Astrocyte (in vitro differentiated cells and primary cell): ENCODE measurements at regions not wholly inside any gene's neighbourhood (a gene's known extent, or its start where the extent isn't known, plus 50 kb on each side); places are given as distances from the start of the nearest gene placed in this dataset.

Source experiments
- DNase-seq: peaks from one replicate; pipeline ENCODE4 v3.0.0-alpha.2; 2010; ENCODE audit warnings: low read depth
- FAIRE-seq: peaks from 2 replicates; lab custom pipeline; 2011; peaks lifted over from hg19 to GRCh38; lab: Jason Lieb, UNC
- H2AFZ ChIP-seq: 2 replicates; pipeline ENCODE4 v1.6.0; 2012; ENCODE audit warnings: low read depth, low read length, inconsistent platforms
- H3K27ac ChIP-seq: 2 replicates; pipeline ENCODE4 v1.5.1; 2011; ENCODE audit warnings: low read depth, low read length, inconsistent platforms
- H3K27me3 ChIP-seq: 2 replicates; pipeline ENCODE4 v1.6.0; 2011; ENCODE audit warnings: low read length, inconsistent platforms; ENCODE audit not compliant: insufficient read depth
- H3K36me3 ChIP-seq: 2 replicates; pipeline ENCODE4 v1.5.1; 2011; ENCODE audit warnings: low read length, inconsistent platforms; ENCODE audit not compliant: insufficient read depth
- H3K4me1 ChIP-seq: 2 replicates; pipeline ENCODE4 v1.5.1; 2011; ENCODE audit warnings: low read length, inconsistent platforms; ENCODE audit not compliant: insufficient read depth
- H3K4me2 ChIP-seq: 2 replicates; pipeline ENCODE4 v1.6.0; 2012; ENCODE audit warnings: low read length, inconsistent platforms
- H3K4me3 ChIP-seq: 2 replicates; pipeline ENCODE4 v1.5.1; 2011; ENCODE audit warnings: low read depth, mild to moderate bottlenecking, low read length, inconsistent platforms; ENCODE audit not compliant: insufficient read depth
- H3K79me2 ChIP-seq: 2 replicates; pipeline ENCODE4 v1.6.0; 2012; ENCODE audit warnings: mild to moderate bottlenecking, low read length, inconsistent platforms; ENCODE audit not compliant: insufficient read depth
- H3K9ac ChIP-seq: 2 replicates; pipeline ENCODE4 v1.6.0; 2012; ENCODE audit warnings: mild to moderate bottlenecking, low read length, inconsistent platforms
- H3K9me3 ChIP-seq: 2 replicates; pipeline ENCODE4 v1.5.1; 2012; ENCODE audit warnings: low read depth, mild to moderate bottlenecking, low read length, inconsistent platforms; ENCODE audit not compliant: insufficient read depth
- H4K20me1 ChIP-seq: 2 replicates; pipeline ENCODE4 v1.6.0; 2012; ENCODE audit warnings: low read length, inconsistent platforms; ENCODE audit not compliant: insufficient read depth
- H3K27ac Mint-ChIP-seq: one replicate; pipeline ENCODE4 v1.8.0; 2021; ENCODE audit warnings: mild to moderate bottlenecking, mixed read lengths; ENCODE audit not compliant: unreplicated experiment
- H3K27me3 Mint-ChIP-seq: one replicate; pipeline ENCODE4 v1.8.0; 2021; ENCODE audit warnings: low read depth, mixed read lengths; ENCODE audit not compliant: unreplicated experiment
- H3K36me3 Mint-ChIP-seq: one replicate; pipeline ENCODE4 v1.8.0; 2021; ENCODE audit warnings: low read depth, mixed read lengths; ENCODE audit not compliant: unreplicated experiment
- H3K4me1 Mint-ChIP-seq: one replicate; pipeline ENCODE4 v1.8.0; 2021; ENCODE audit warnings: low read depth, mixed read lengths; ENCODE audit not compliant: unreplicated experiment
- H3K4me3 Mint-ChIP-seq: one replicate; pipeline ENCODE4 v1.8.0; 2021; ENCODE audit warnings: mild to moderate bottlenecking, moderate library complexity, mixed read lengths; ENCODE audit not compliant: unreplicated experiment
- H3K9me3 Mint-ChIP-seq: one replicate; pipeline ENCODE4 v1.8.0; 2021; ENCODE audit warnings: mild to moderate bottlenecking, mixed read lengths; ENCODE audit not compliant: unreplicated experiment
- EZH2 ChIP-seq: IDR thresholded peaks from 2 replicates; pipeline ENCODE4 v1.6.1; 2012; ENCODE audit warnings: mild to moderate bottlenecking, low read length, inconsistent platforms; ENCODE audit not compliant: insufficient read depth
- TF ChIP-seq, protein P1 (sequence below): IDR thresholded peaks from 2 replicates; pipeline ENCODE4 v1.5.1; 2011; ENCODE audit warnings: low read depth, mild to moderate bottlenecking, inconsistent platforms, low read length, moderate library complexity; ENCODE audit not compliant: insufficient read depth

DNA sequence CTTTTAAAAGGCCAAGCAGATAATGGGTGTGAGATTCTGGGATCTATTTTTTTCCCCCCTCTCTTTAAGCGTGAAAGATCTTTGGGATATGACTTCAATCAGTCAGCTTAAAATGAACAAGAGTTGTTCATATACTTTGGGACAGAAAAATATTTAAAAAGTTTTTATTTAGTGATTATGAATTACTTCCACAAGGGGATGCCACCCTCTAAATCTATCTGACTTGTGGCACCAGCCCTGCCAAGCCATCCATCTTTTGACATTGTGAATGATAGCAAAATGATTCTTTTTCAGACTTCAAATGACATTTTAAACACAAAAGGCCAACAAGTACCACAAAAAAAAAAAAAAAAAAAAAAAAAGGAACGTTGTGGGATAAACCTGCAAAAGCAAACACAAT, 111.0 kb upstream of the HMHB1 start:
- Histone ChIP-seq H3K79me2 (no peaks in the 10 kb centered on the region), H3K9ac (no peak overlapping the region), H4K20me1 (no peaks in the 10 kb centered on the region), H3K4me2 (no peak overlapping the region), H3K27ac (no peak overlapping the region), H2AFZ (no peak overlapping the region), H3K9me3 (no peaks in the 10 kb centered on the region), H3K4me1 (no peaks in the 10 kb centered on the region), H3K27me3 (no peaks in the 10 kb centered on the region), H3K4me3 (no peak overlapping the region), H3K36me3 (no peaks in the 10 kb centered on the region)
- TF ChIP-seq EZH2: no peak
- TF ChIP-seq, protein P1, sequence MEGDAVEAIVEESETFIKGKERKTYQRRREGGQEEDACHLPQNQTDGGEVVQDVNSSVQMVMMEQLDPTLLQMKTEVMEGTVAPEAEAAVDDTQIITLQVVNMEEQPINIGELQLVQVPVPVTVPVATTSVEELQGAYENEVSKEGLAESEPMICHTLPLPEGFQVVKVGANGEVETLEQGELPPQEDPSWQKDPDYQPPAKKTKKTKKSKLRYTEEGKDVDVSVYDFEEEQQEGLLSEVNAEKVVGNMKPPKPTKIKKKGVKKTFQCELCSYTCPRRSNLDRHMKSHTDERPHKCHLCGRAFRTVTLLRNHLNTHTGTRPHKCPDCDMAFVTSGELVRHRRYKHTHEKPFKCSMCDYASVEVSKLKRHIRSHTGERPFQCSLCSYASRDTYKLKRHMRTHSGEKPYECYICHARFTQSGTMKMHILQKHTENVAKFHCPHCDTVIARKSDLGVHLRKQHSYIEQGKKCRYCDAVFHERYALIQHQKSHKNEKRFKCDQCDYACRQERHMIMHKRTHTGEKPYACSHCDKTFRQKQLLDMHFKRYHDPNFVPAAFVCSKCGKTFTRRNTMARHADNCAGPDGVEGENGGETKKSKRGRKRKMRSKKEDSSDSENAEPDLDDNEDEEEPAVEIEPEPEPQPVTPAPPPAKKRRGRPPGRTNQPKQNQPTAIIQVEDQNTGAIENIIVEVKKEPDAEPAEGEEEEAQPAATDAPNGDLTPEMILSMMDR: no peak
- Mint-ChIP-seq H3K9me3 (no peaks in the 10 kb centered on the region), H3K27ac (no peak overlapping the region), H3K4me3 (no peak overlapping the region), H3K27me3 (no peaks in the 10 kb centered on the region), H3K4me1 (peaks cover 3% of the 10 kb centered on the region), H3K36me3 (no peaks in the 10 kb centered on the region)
- no peak for DNase-seq
- FAIRE-seq: no peak

DNA sequence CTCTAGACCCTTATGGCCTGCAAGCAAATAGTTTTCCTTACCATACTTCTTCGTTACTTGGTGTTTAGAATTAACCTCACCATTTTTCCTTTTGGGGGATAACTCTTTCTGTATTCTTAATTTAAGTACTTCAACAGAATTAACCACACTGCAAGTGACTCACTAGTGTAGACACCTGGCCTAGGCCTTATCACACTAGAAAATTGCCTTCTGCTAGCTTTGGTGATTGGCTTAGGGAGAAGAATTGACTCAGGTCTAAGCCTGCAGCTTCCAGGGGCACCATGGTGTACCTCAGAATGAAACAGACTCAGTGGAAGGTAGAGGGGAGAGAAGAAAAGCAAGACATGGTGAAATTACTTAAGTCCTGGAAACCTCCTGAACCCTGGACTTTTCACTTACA, 112.8 kb upstream of the HMHB1 start:
- H3K27me3 ChIP-seq: no peaks in the 10 kb centered on the region
- H3K9ac ChIP-seq: no peak overlapping the region
- no peak for DNase-seq
- Mint-ChIP-seq H3K27ac (no peak overlapping the region), H3K4me3 (no peak overlapping the region), H3K9me3 (no peaks in the 10 kb centered on the region), H3K36me3 (no peaks in the 10 kb centered on the region), H3K4me1 (peaks cover 3% of the 10 kb centered on the region), H3K27me3 (no peaks in the 10 kb centered on the region)
- no peaks in the 10 kb centered on the region for H3K4me1 ChIP-seq
- no peak overlapping the region for H3K4me2 ChIP-seq
- no peak overlapping the region for H3K27ac ChIP-seq
- H3K4me3 ChIP-seq: no peak overlapping the region
- no peaks in the 10 kb centered on the region for H3K79me2 ChIP-seq
- no peaks in the 10 kb centered on the region for H3K9me3 ChIP-seq
- no peak for TF ChIP-seq EZH2
- TF ChIP-seq, protein P1: no peak
- H2AFZ ChIP-seq: no peak overlapping the region
- no peak for FAIRE-seq
- H3K36me3 ChIP-seq: no peaks in the 10 kb centered on the region
- no peaks in the 10 kb centered on the region for H4K20me1 ChIP-seq

DNA sequence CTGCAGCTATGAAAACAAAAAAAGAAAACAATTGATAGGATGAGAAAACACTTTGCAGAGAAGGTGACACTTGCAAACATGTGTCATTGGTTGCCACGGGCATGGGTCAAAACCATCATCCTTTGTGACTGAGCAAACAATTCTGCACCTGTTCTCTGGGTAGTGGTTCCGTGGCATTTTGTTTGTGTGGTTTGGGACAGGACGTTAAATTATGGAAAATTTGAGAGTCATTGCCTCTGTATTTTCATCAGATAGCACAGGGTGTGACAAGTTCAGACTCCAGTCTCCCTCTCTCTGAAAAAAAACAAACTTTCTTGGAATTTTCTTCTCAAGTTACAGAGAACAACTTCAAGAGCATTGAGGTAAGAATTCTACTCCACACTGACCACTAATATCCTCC, 113.4 kb upstream of the HMHB1 start:
- H3K27me3 Mint-ChIP-seq: no peaks in the 10 kb centered on the region
- Histone ChIP-seq H3K4me2 (no peak overlapping the region), H2AFZ (no peak overlapping the region), H3K79me2 (no peaks in the 10 kb centered on the region), H3K36me3 (no peaks in the 10 kb centered on the region), H3K27me3 (no peaks in the 10 kb centered on the region), H3K4me3 (no peak overlapping the region), H3K4me1 (no peaks in the 10 kb centered on the region), H3K27ac (no peak overlapping the region), H4K20me1 (no peaks in the 10 kb centered on the region), H3K9ac (no peak overlapping the region), H3K9me3 (no peaks in the 10 kb centered on the region)
- H3K4me1 Mint-ChIP-seq: peaks cover 3% of the 10 kb centered on the region
- H3K9me3 Mint-ChIP-seq: no peaks in the 10 kb centered on the region
- no peaks in the 10 kb centered on the region for H3K36me3 Mint-ChIP-seq
- DNase-seq: no peak
- FAIRE-seq: no peak
- no peak for TF ChIP-seq EZH2
- TF ChIP-seq, protein P1: no peak
- no peak overlapping the region for H3K4me3 Mint-ChIP-seq
- H3K27ac Mint-ChIP-seq: no peak overlapping the region
